Endothelial cell of umbilical vein (primary cell): ENCODE measurements at regions not wholly inside any gene's neighbourhood (a gene's known extent, or its start where the extent isn't known, plus 50 kb on each side); places are given as distances from the start of the nearest gene placed in this dataset.

Source experiments
- CTCF ChIP-seq, 2 donors: IDR thresholded peaks; 1 replicate in 1 of 2; 2 replicates in 1 of 2; pipeline ENCODE4 v1.5.1; 2011; ENCODE audit warnings: low read length in 2 of 2, mild to moderate bottlenecking in 2 of 2, moderate library complexity in 2 of 2, control low read depth in 1 of 2, inconsistent platforms in 1 of 2, low read depth in 1 of 2; ENCODE audit not compliant: insufficient read depth in 1 of 2; ENCODE audit errors: extremely low read depth in 1 of 2
- EZH2 ChIP-seq: IDR thresholded peaks from 2 replicates; pipeline ENCODE4 v1.6.1; 2012; ENCODE audit warnings: borderline replicate concordance, low read depth, mild to moderate bottlenecking, moderate library complexity, low read length, inconsistent platforms; ENCODE audit not compliant: severe bottlenecking
- FOS ChIP-seq: IDR thresholded peaks from 2 replicates; pipeline ENCODE4 v1.6.1; 2011; ENCODE audit warnings: mild to moderate bottlenecking, low read length, moderate library complexity, borderline replicate concordance; ENCODE audit not compliant: insufficient read depth
- JUN ChIP-seq: IDR thresholded peaks from 2 replicates; pipeline ENCODE4 v1.6.1; 2011; ENCODE audit warnings: borderline replicate concordance, low read depth; ENCODE audit not compliant: insufficient read length, insufficient read depth
- MYC ChIP-seq: IDR thresholded peaks from one replicate; pipeline ENCODE4 v1.6.1; 2011; ENCODE audit warnings: mild to moderate bottlenecking, low read depth, low read length
- POLR2A ChIP-seq: IDR thresholded peaks from 2 replicates; pipeline ENCODE4 v1.6.1; 2012; ENCODE audit warnings: low read depth, mild to moderate bottlenecking, control low read depth, low read length
- POLR2AphosphoS5 ChIP-seq: IDR thresholded peaks from 2 replicates; pipeline ENCODE4 v1.6.1; 2012; ENCODE audit warnings: low read depth, mild to moderate bottlenecking, control low read depth, low read length, moderate library complexity; ENCODE audit not compliant: insufficient read depth
- TF ChIP-seq, protein P1 (sequence below): IDR thresholded peaks from 2 replicates; pipeline ENCODE4 v1.6.1; 2011; ENCODE audit not compliant: insufficient read depth, insufficient read length

GRCh38 chr5:135739383-135739981, 95.0 kb upstream of the SLC25A48 start:
- TF ChIP-seq CTCF (IDR thresholded peaks at IDR 0.05; ENCODE audit: extremely low read depth in 1 of 2, insufficient read depth in 1 of 2, low read depth in 1 of 2, low read length in 2 of 2) (no peak), POLR2A (no peak), MYC (no peak), POLR2AphosphoS5 (no peak), EZH2 (no peak), JUN (no peak), FOS (no peak)
- TF ChIP-seq, protein P1, sequence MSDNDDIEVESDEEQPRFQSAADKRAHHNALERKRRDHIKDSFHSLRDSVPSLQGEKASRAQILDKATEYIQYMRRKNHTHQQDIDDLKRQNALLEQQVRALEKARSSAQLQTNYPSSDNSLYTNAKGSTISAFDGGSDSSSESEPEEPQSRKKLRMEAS, result no peak
